ENCODE measurements at regions not wholly inside any gene's neighbourhood (a gene's known extent, or its start where the extent isn't known, plus 50 kb on each side); places are given as distances from the start of the nearest gene placed in this dataset.

DNA sequence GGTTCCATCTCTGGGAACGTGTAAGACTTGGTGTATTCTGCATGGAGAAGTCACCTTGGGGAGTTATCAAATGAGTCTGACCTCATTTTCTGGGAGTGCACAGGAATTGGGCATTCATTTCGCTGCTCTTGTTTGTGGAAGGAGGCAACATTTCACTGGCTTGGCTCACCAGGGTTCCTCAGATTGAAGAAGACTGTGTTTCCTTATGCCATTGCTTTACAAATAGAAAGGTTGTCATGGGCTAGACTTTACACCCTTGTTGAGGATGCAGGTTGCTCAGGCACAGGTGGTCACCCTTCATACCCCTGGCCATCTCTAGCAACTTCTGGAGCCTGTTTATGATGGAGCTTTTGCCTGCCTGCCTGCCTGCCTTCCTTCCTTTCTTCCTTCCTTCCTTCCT lies 114.4 kb downstream of the AASDH start:
- TF ChIP-seq POLR2A (IDR thresholded peaks at IDR 0.05; ENCODE audit: borderline replicate concordance, extremely low read depth, insufficient read depth, insufficient read length) (no peak), FOSL1 (IDR thresholded peaks at IDR 0.05; ENCODE audit: low read depth) (no peak), EZH2 (IDR thresholded peaks at IDR 0.05) (no peak), YY1 (IDR thresholded peaks at IDR 0.05; ENCODE audit: extremely low read depth, insufficient replicate concordance, low read depth, low read length) (no peak), POLR2AphosphoS5 (IDR thresholded peaks at IDR 0.05; ENCODE audit: low read depth, low read length) (no peak), ELF1 (IDR thresholded peaks at IDR 0.05; ENCODE audit: borderline replicate concordance, low read depth) (no peak), ZNF274 (IDR thresholded peaks at IDR 0.05; ENCODE audit: low read depth, low read length) (no peak), CEBPB (IDR thresholded peaks at IDR 0.05; ENCODE audit: low read depth) (no peak), ZFX (IDR thresholded peaks at IDR 0.05) (no peak), TCF7L2 (IDR thresholded peaks at IDR 0.05; ENCODE audit: borderline replicate concordance, extremely low read depth, insufficient read depth, insufficient read length) (no peak), MAX (IDR thresholded peaks at IDR 0.05) (no peak)
- TF ChIP-seq, protein P1, sequence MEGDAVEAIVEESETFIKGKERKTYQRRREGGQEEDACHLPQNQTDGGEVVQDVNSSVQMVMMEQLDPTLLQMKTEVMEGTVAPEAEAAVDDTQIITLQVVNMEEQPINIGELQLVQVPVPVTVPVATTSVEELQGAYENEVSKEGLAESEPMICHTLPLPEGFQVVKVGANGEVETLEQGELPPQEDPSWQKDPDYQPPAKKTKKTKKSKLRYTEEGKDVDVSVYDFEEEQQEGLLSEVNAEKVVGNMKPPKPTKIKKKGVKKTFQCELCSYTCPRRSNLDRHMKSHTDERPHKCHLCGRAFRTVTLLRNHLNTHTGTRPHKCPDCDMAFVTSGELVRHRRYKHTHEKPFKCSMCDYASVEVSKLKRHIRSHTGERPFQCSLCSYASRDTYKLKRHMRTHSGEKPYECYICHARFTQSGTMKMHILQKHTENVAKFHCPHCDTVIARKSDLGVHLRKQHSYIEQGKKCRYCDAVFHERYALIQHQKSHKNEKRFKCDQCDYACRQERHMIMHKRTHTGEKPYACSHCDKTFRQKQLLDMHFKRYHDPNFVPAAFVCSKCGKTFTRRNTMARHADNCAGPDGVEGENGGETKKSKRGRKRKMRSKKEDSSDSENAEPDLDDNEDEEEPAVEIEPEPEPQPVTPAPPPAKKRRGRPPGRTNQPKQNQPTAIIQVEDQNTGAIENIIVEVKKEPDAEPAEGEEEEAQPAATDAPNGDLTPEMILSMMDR (IDR thresholded peaks at IDR 0.05 in 2 of 3, conservative IDR thresholded peaks at IDR 0.05 in 1 of 3; ENCODE audit: borderline replicate concordance in 1 of 3, insufficient read depth in 1 of 3, low read depth in 2 of 3, low read length in 2 of 3) = no peak

Measured in HCT116 (cell line).